Right lung (tissue), 2 donors: ENCODE measurements at regions not wholly inside any gene's neighbourhood (a gene's known extent, or its start where the extent isn't known, plus 50 kb on each side); places are given as distances from the start of the nearest gene placed in this dataset.
"Not testable (repeated sequence)": the region's sequence is repeated elsewhere in the genome, so short reads cannot be mapped to it uniquely, and the experiment has no call there.

Source experiments
- DNase-seq, 2 donors: peaks; one replicate each; pipeline ENCODE4 v3.0.0-alpha.2; 2013

- no peak for DNase-seq
Measured at GRCh38 chr2:226330206-226330605, 469.4 kb downstream of the IRS1 start.

- DNase-seq, result no peak
Measured at GRCh38 chr2:226329180-226329579, 470.4 kb downstream of the IRS1 start.

GRCh38 chr2:226327830-226328229 is 471.8 kb downstream of the IRS1 start:
- no peak for DNase-seq

GRCh38 chr2:226325526-226325925 is 474.1 kb downstream of the IRS1 start:
- DNase-seq, result no peak

- no peak for DNase-seq
Measured at GRCh38 chr2:226320076-226320948, 479.3 kb downstream of the IRS1 start.

- DNase-seq, result no peak
Measured at GRCh38 chr2:226317970-226318369, 481.6 kb downstream of the IRS1 start.

GRCh38 chr2:226313060-226313459 is 486.6 kb downstream of the IRS1 start:
- DNase-seq, result no peak

GRCh38 chr2:226312155-226312554 is 487.5 kb downstream of the IRS1 start:
- DNase-seq, result peak in 1 of 2 donors; percentile 20

GRCh38 chr2:226310146-226310545 is 489.5 kb downstream of the IRS1 start:
- DNase-seq, result peak; percentile 28 to 52

GRCh38 chr2:226308986-226309385 is 490.6 kb downstream of the IRS1 start:
- DNase-seq, result no peak

- no peak for DNase-seq
Measured at GRCh38 chr2:226308323-226308680, 491.3 kb downstream of the IRS1 start.

- no peak for DNase-seq
Measured at GRCh38 chr2:226307487-226308322, 491.9 kb downstream of the IRS1 start.

- no peak for DNase-seq
Measured at GRCh38 chr2:226306969-226307368, 492.7 kb downstream of the IRS1 start.

GRCh38 chr2:226304308-226304707 is 495.3 kb downstream of the IRS1 start:
- no peak for DNase-seq

- no peak for DNase-seq
Measured at GRCh38 chr2:226303707-226304106, 495.9 kb downstream of the IRS1 start.

- no peak for DNase-seq
Measured at GRCh38 chr2:226300196-226300886, 499.3 kb downstream of the IRS1 start.

- DNase-seq, result no peak
Measured at GRCh38 chr2:226299771-226300170, 499.8 kb downstream of the IRS1 start.

- DNase-seq, result no peak
Measured at GRCh38 chr2:226295681-226296080, 503.9 kb downstream of the IRS1 start.

- no peak for DNase-seq
Measured at GRCh38 chr2:226295123-226295522, 504.5 kb downstream of the IRS1 start.

- not testable (repeated sequence) for DNase-seq
Measured at GRCh38 chr2:226291281-226291680, 508.3 kb downstream of the IRS1 start.

- DNase-seq, result no peak
Measured at GRCh38 chr2:226286916-226287315, 512.7 kb downstream of the IRS1 start.

GRCh38 chr2:226283796-226284195 is 515.8 kb downstream of the IRS1 start:
- no peak for DNase-seq
